Right atrium auricular region (tissue), 2 donors: ENCODE measurements at regions not wholly inside any gene's neighbourhood (a gene's known extent, or its start where the extent isn't known, plus 50 kb on each side); places are given as distances from the start of the nearest gene placed in this dataset.

Experiments
- DNase-seq: peaks from one replicate; pipeline ENCODE4 v3.0.0-alpha.2; 2019; ENCODE audit warnings: low spot score
- H3K27ac ChIP-seq, 2 donors: fragments of 200-600 bp; sonication (generic); 1 replicate in 1 of 2; 2 replicates in 1 of 2; pipeline ENCODE4 v1.5.1; 2016 to 2019
- H3K27me3 ChIP-seq, 2 donors: fragments of 200-600 bp; sonication (generic); one replicate each; pipeline versions ENCODE4 v1.5.1 to v1.6.0; 2017 to 2019
- H3K36me3 ChIP-seq: fragments of 200-600 bp; sonication (generic); one replicate; pipeline ENCODE4 v1.5.1; 2016
- H3K4me1 ChIP-seq, 2 donors: fragments of 200-600 bp; sonication (generic); one replicate each; pipeline versions ENCODE4 v1.5.1 to v1.6.0; 2017 to 2019
- H3K4me3 ChIP-seq, 2 donors: fragments of 200-600 bp; sonication (generic); 1 replicate in 1 of 2; 2 replicates in 1 of 2; pipeline ENCODE4 v1.5.1; 2017 to 2019; ENCODE audit warnings: mild to moderate bottlenecking in 1 of 2, moderate library complexity in 1 of 2
- H3K9me3 ChIP-seq, 2 donors: fragments of 200-600 bp; sonication (generic); one replicate each; pipeline ENCODE4 v1.5.1; 2019
- CTCF ChIP-seq, 2 donors: fragments of 200-600 bp; sonication (generic); IDR thresholded peaks; one replicate each; pipeline ENCODE4 v1.5.1; 2019; ENCODE audit warnings: antibody characterized with exemption in 2 of 2

GRCh38 chr6:27177485-27178406 lies 69.8 kb upstream of the PRSS16 start:
- H3K4me1 ChIP-seq = peaks cover 0 to 9% of the 10 kb centered on the region in 2 donors
- peak; percentile 39 to 53 for TF ChIP-seq CTCF (IDR thresholded peaks at IDR 0.05)
- DNase-seq = peak; percentile 83

GRCh38 chr6:27178407-27178730 lies 69.1 kb upstream of the PRSS16 start:
- H3K36me3 ChIP-seq = no peaks in the 10 kb centered on the region
- H3K4me1 ChIP-seq = peaks cover 0 to 9% of the 10 kb centered on the region in 2 donors
- H3K27ac ChIP-seq = peak overlapping the region; percentile 75 to 83
- peak overlapping the region; percentile 85 to 92 for H3K4me3 ChIP-seq
- H3K9me3 ChIP-seq = no peaks in the 10 kb centered on the region
- TF ChIP-seq CTCF (IDR thresholded peaks at IDR 0.05) = no peak
- no peak for DNase-seq
- no peaks in the 10 kb centered on the region for H3K27me3 ChIP-seq

More at GRCh38 chr6:27177485-27178406, 69.8 kb upstream of the PRSS16 start:
- peak overlapping the region; percentile 85 to 92 for H3K4me3 ChIP-seq
- no peaks in the 10 kb centered on the region for H3K9me3 ChIP-seq
- H3K27ac ChIP-seq = peak overlapping the region; percentile 75 to 83
- no peaks in the 10 kb centered on the region for H3K27me3 ChIP-seq
- no peaks in the 10 kb centered on the region for H3K36me3 ChIP-seq

- DNase-seq = no peak
Measured at GRCh38 chr6:27178860-27179259, 68.6 kb upstream of the PRSS16 start.

GRCh38 chr6:27183060-27183832 lies 64.3 kb upstream of the PRSS16 start:
- TF ChIP-seq CTCF (IDR thresholded peaks at IDR 0.05) = no peak
- Histone ChIP-seq H3K36me3 (no peaks in the 10 kb centered on the region), H3K4me1 (peaks cover 0 to 7% of the 10 kb centered on the region in 2 donors), H3K27me3 (no peaks in the 10 kb centered on the region), H3K4me3 (no peak overlapping the region), H3K9me3 (no peaks in the 10 kb centered on the region), H3K27ac (no peak overlapping the region)
- DNase-seq = no peak

More at GRCh38 chr6:27178860-27179259, 68.6 kb upstream of the PRSS16 start:
- no peaks in the 10 kb centered on the region for H3K9me3 ChIP-seq
- no peak overlapping the region for H3K27ac ChIP-seq
- peaks cover 0 to 9% of the 10 kb centered on the region in 2 donors for H3K4me1 ChIP-seq
- TF ChIP-seq CTCF (IDR thresholded peaks at IDR 0.05) = no peak
- H3K36me3 ChIP-seq = no peaks in the 10 kb centered on the region
- H3K27me3 ChIP-seq = no peaks in the 10 kb centered on the region
- H3K4me3 ChIP-seq = peak overlapping the region in 1 of 2 donors; percentile 85

GRCh38 chr6:27187231-27188060 lies 60.1 kb upstream of the PRSS16 start:
- Histone ChIP-seq H3K4me1 (no peaks in the 10 kb centered on the region), H3K4me3 (peak overlapping the region; percentile 57 to 64), H3K27me3 (no peaks in the 10 kb centered on the region), H3K9me3 (no peaks in the 10 kb centered on the region), H3K36me3 (no peaks in the 10 kb centered on the region), H3K27ac (peak overlapping the region; percentile 80 to 84)
- TF ChIP-seq CTCF (IDR thresholded peaks at IDR 0.05) = no peak
- no peak for DNase-seq
